T47D (cell line): ENCODE measurements at regions not wholly inside any gene's neighbourhood (a gene's known extent, or its start where the extent isn't known, plus 50 kb on each side); places are given as distances from the start of the nearest gene placed in this dataset.

Source experiments
- DNase-seq, 2 experiments: peaks; one replicate each; pipeline versions ENCODE4 v3.0.0 to v3.0.0-alpha.2; 2011 to 2012; ENCODE audit warnings: low read depth in 1 of 2, low spot score in 1 of 2
- JUND ChIP-seq: IDR thresholded peaks from 2 replicates; pipeline ENCODE4 v1.6.1; 2012; ENCODE audit warnings: low read depth
- in situ Hi-C: cut with HindIII; loops from 2 replicates; pipeline ENCODE4 v1.10.0; 2016; ENCODE audit warnings: low sequenced_read_pairs, low pct_unique_long_range_greater_than_20kb

DNA sequence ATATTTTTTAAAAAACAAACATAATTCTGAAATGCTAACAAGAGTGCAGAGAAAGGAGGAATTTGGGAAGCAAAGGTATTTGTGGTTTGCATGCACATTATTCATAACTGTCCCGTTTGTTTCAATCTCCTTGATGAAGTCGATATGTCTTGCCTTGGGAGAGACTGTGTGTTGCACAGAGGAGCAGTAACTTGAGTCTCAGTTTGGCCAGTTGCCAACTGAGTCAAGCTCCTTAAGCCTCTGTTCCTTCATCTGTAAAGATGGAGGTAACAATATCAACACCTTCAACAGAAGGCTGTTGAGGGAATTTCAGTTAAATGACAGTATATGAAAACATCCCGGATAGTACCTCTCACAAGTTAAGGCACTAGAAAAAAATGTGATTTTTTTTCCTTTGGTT, 226.2 kb downstream of the ASXL3 start:
- peak in 1 of 2 experiments; percentile 83 for DNase-seq
- no peak for TF ChIP-seq JUND
- in situ Hi-C loops: no loop called here

DNA sequence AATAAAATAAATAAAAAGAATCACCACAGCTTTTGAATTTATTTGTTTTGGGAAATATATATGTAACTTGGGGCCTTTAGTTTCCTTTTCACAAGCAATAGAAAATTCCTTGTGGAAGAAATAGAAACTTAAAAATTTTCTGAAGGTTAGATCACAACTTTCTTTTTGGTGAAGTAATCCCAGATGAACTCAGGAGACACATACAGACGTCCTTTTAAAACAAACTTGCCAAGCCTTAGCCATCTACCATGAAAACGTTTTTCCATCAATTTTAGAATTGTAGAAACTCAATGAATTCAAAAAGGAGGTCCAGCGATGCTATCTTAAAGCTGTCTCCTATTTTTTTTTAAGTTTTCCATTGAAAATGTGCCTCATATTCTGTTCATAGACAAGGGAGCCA, 225.6 kb downstream of the ASXL3 start:
- in situ Hi-C loops: no loop called here
- DNase-seq: no peak
- no peak for TF ChIP-seq JUND

DNA sequence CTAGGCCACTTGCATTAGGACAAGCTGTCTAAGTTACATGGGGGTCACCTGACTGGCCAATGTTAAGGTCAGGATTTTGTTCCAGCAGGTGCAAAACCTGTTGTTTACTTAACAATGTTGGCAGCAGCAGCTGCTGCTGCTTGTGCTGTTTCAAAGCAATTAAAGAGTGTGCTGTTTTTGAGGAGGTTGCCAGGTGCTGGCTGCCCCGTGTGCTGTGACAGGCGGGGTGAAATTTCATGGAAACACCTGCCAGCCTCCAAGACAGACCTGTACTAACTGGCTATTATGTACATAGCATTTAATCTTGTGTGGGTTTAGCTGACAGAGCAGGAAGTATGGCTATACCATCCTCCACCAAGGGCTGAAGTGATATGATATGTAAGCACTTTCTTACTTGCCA, 224.9 kb downstream of the ASXL3 start:
- peak in 1 of 2 experiments; percentile 89 for DNase-seq
- in situ Hi-C loops: no loop called here
- no peak for TF ChIP-seq JUND
